ENCODE measurements at regions not wholly inside any gene's neighbourhood (a gene's known extent, or its start where the extent isn't known, plus 50 kb on each side); places are given as distances from the start of the nearest gene placed in this dataset.

GRCh38 chr7:46774515-46774914 is 807.4 kb downstream of the TNS3 start:
- TF ChIP-seq POLR2A (IDR thresholded peaks at IDR 0.05) (no peak), CTCF (IDR thresholded peaks at IDR 0.05) (no peak)

Data from heart left ventricle (tissue), 13 donors.